Esophagus muscularis mucosa (tissue), 4 donors: ENCODE measurements at regions not wholly inside any gene's neighbourhood (a gene's known extent, or its start where the extent isn't known, plus 50 kb on each side); places are given as distances from the start of the nearest gene placed in this dataset.

Experiments used
- DNase-seq: peaks from one replicate; pipeline ENCODE4 v3.0.0-alpha.2; 2017; ENCODE audit errors: extremely low spot score
- H3K27ac ChIP-seq, 4 donors: fragments of 200-600 bp; sonication (generic); replicated peaks in 1 of 4; 1 replicate in 3 of 4; 2 replicates in 1 of 4; pipeline ENCODE4 v1.5.1; 2016 to 2019; ENCODE audit warnings: mild to moderate bottlenecking in 1 of 4
- H3K27me3 ChIP-seq, 4 donors: fragments of 200-600 bp; sonication (generic); one replicate each; pipeline versions ENCODE4 v1.5.1 to v1.6.0; 2016 to 2019
- H3K36me3 ChIP-seq, 4 donors: fragments of 200-600 bp; sonication (generic); one replicate each; pipeline ENCODE4 v1.5.1; 2016 to 2019
- H3K4me1 ChIP-seq, 4 donors: fragments of 200-600 bp; sonication (generic); one replicate each; pipeline ENCODE4 v1.5.1; 2016 to 2019
- H3K4me3 ChIP-seq, 4 donors: fragments of 200-600 bp; sonication (generic); 1 replicate in 2 of 4; 2 replicates in 2 of 4; pipeline ENCODE4 v1.5.1; 2016 to 2019; ENCODE audit warnings: mild to moderate bottlenecking in 4 of 4, moderate library complexity in 1 of 4
- H3K9me3 ChIP-seq, 4 donors: fragments of 200-600 bp; sonication (generic); 1 replicate in 3 of 4; 2 replicates in 1 of 4; pipeline ENCODE4 v1.5.1; 2016 to 2019
- CTCF ChIP-seq, 3 experiments: fragments of 200-600 bp in 2 of 3; fragments of 450-650 bp in 1 of 3; sonication (generic) in 2 of 3; IDR thresholded peaks; one replicate each; pipeline ENCODE4 v1.5.1; 2017 to 2019; ENCODE audit warnings: antibody characterized with exemption in 3 of 3, mild to moderate bottlenecking in 2 of 3, moderate library complexity in 1 of 3
- EP300 ChIP-seq: sonication (generic); formaldehyde crosslinking; IDR thresholded peaks from one replicate; pipeline ENCODE4 v1.6.1; 2017; ENCODE audit warnings: antibody characterized with exemption
- POLR2A ChIP-seq: fragments of 450-650 bp; IDR thresholded peaks from one replicate; pipeline ENCODE4 v1.6.1; 2017; ENCODE audit warnings: antibody characterized with exemption, moderate library complexity, mild to moderate bottlenecking, low read depth
- POLR2AphosphoS5 ChIP-seq, 2 donors: sonication (generic); formaldehyde crosslinking; IDR thresholded peaks; one replicate each; pipeline ENCODE4 v1.6.1; 2017; ENCODE audit warnings: antibody characterized with exemption in 2 of 2
- WGBS: methylation state at CpG from one replicate; pipeline ENCODE4 v1.1.5; 2018; 5-methylcytosine and 5-hydroxymethylcytosine counted together
- intact Hi-C: fragments of 100-400 bp; cut with DNase I; formaldehyde crosslinking; loops from one replicate; pipeline ENCODE4 v1.15.1; 2023

DNA sequence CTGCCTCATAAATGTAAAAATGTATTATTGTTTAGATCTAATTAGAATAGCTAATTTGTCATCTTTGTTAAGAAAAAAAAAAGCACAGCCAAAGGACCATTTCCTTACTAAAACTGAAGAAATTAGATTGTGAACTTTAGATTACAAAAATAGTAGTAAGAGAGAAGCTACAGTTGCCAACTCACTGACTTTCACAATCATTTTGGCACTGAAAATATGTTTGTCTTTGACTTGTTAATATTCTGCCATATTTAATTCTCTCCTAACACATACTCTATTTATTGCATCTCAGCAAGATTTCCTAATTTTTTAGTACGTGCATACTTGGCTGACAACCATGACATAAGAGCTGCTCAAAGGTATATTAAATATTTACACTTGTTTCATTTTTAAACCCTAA is 297.1 kb downstream of the TUSC1 start:
- Histone ChIP-seq H3K27ac (no peak overlapping the region), H3K4me1 (peaks cover 0 to 34% (median 24%) of the 10 kb centered on the region in 4 donors), H3K36me3 (no peaks in the 10 kb centered on the region), H3K4me3 (no peak overlapping the region), H3K27me3 (no peaks in the 10 kb centered on the region), H3K9me3 (no peaks in the 10 kb centered on the region)
- intact Hi-C loops = no loop called here
- DNase-seq = no peak
- no peak for TF ChIP-seq POLR2A
- TF ChIP-seq POLR2AphosphoS5 (IDR thresholded peaks at IDR 0.05) = no peak
- no peak for TF ChIP-seq CTCF (IDR thresholded peaks at IDR 0.05)
- TF ChIP-seq EP300 = no peak
- 46% methylated on average over 1 of the region's 1 CpG for WGBS

DNA sequence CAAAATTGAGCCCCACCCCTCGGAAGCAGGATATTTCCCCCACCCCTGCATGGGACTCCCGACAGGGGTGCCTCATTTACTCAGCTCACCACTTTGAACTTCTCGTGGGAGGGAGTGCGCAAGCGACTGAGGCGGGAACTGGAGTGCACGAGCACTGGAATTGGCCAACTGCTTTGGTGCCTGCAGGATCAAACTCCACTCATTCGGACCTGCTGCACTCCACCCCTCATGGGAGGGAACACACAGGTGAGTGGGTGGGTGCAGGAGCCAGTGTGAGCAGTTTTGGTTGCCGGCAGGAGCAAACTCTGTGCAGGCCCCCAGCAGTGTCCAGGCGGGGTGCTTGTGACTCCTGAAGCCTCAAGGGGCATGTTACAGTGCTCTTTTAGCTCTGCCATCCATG is 301.2 kb downstream of the TUSC1 start:
- no peak for TF ChIP-seq POLR2A
- no peak for TF ChIP-seq CTCF (IDR thresholded peaks at IDR 0.05)
- TF ChIP-seq EP300 = no peak
- no peak for TF ChIP-seq POLR2AphosphoS5 (IDR thresholded peaks at IDR 0.05)
- H3K4me3 ChIP-seq = no peak overlapping the region
- no peaks in the 10 kb centered on the region for H3K27me3 ChIP-seq
- H3K4me1 ChIP-seq = peaks cover 0 to 15% (median 11%) of the 10 kb centered on the region in 4 donors
- no peak overlapping the region for H3K27ac ChIP-seq
- intact Hi-C loops = no loop called here
- no peak for DNase-seq
- WGBS = 95% methylated on average over 7 of the region's 10 CpGs
- H3K36me3 ChIP-seq = no peaks in the 10 kb centered on the region
- no peaks in the 10 kb centered on the region for H3K9me3 ChIP-seq

- no peaks in the 10 kb centered on the region for H3K9me3 ChIP-seq
- no peaks in the 10 kb centered on the region for H3K4me1 ChIP-seq
- H3K36me3 ChIP-seq = no peaks in the 10 kb centered on the region
- no peak overlapping the region for H3K27ac ChIP-seq
- TF ChIP-seq CTCF (IDR thresholded peaks at IDR 0.05) (no peak), POLR2AphosphoS5 (IDR thresholded peaks at IDR 0.05) (no peak), POLR2A (no peak), EP300 (no peak)
- no peaks in the 10 kb centered on the region for H3K27me3 ChIP-seq
- WGBS = 73% methylated on average over 1 of the region's 1 CpG
- no peak for DNase-seq
- H3K4me3 ChIP-seq = no peak overlapping the region
- intact Hi-C loops = no loop called here
Observed at GRCh38 chr9:25374281-25374680, 304.0 kb downstream of the TUSC1 start.

GRCh38 chr9:25366906-25367305 is 311.3 kb downstream of the TUSC1 start:
- no peak for DNase-seq
- Histone ChIP-seq H3K27me3 (no peaks in the 10 kb centered on the region), H3K9me3 (no peaks in the 10 kb centered on the region), H3K4me1 (no peaks in the 10 kb centered on the region), H3K36me3 (no peaks in the 10 kb centered on the region), H3K4me3 (no peak overlapping the region), H3K27ac (no peak overlapping the region)
- intact Hi-C loops = no loop called here
- no peak for TF ChIP-seq EP300
- TF ChIP-seq CTCF (IDR thresholded peaks at IDR 0.05) = no peak
- TF ChIP-seq POLR2AphosphoS5 (IDR thresholded peaks at IDR 0.05) = no peak
- TF ChIP-seq POLR2A = no peak
- WGBS = 58% methylated on average over 1 of the region's 1 CpG

DNA sequence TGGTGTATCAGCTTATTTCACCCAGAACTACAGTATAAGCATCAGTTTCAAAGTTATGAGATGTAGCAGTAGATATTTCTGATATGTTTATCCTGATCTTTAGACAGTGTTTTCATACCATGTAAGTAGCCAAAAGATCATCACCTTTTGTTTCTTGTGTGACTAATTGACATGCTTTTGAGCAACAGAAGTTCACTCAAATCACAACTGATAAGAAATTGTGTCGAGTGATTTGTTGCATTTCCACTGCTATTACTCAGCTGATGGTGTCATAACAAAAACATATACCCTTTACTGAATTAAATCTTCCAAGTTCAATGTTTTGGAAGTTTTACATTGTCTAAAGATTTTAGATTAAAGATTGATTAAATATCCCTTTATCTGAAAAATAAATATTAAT is 324.5 kb downstream of the TUSC1 start:
- TF ChIP-seq POLR2AphosphoS5 (IDR thresholded peaks at IDR 0.05) = no peak
- TF ChIP-seq CTCF (IDR thresholded peaks at IDR 0.05) = no peak
- no peak for TF ChIP-seq EP300
- TF ChIP-seq POLR2A = no peak
- Histone ChIP-seq H3K4me1 (no peaks in the 10 kb centered on the region), H3K36me3 (no peaks in the 10 kb centered on the region), H3K27me3 (no peaks in the 10 kb centered on the region), H3K9me3 (peaks cover 0 to 6% (median 0%) of the 10 kb centered on the region in 4 donors), H3K4me3 (no peak overlapping the region), H3K27ac (no peak overlapping the region)
- WGBS = 78% methylated on average over 1 of the region's 1 CpG
- no peak for DNase-seq
- intact Hi-C loops = no loop called here
